ENCODE measurements at regions not wholly inside any gene's neighbourhood (a gene's known extent, or its start where the extent isn't known, plus 50 kb on each side); places are given as distances from the start of the nearest gene placed in this dataset.

- TF ChIP-seq REST (IDR thresholded peaks at IDR 0.05; ENCODE audit: unreplicated experiment) (no peak), CTCF (conservative IDR thresholded peaks at IDR 0.05; ENCODE audit: low read depth in 2 of 2) (no peak), EZH2phosphoT487 (IDR thresholded peaks at IDR 0.05; ENCODE audit: unreplicated experiment) (no peak), POLR2AphosphoS5 (IDR thresholded peaks at IDR 0.05; ENCODE audit: low read depth) (no peak), JUNB (IDR thresholded peaks at IDR 0.05; ENCODE audit: unreplicated experiment) (no peak), EZH2 (IDR thresholded peaks at IDR 0.05; ENCODE audit: low read depth, unreplicated experiment) (no peak), ZNF114 (CRISPR knock-in tag; IDR thresholded peaks at IDR 0.05) (no peak), ETS1 (IDR thresholded peaks at IDR 0.05) (no peak), CREB1 (CRISPR knock-in tag; IDR thresholded peaks at IDR 0.05; ENCODE audit: low read depth) (no peak), ZNF462 (CRISPR knock-in tag; IDR thresholded peaks at IDR 0.05) (no peak), STAT1 (IDR thresholded peaks at IDR 0.05; ENCODE audit: unreplicated experiment) (no peak)
Measured at GRCh38 chr14:65297744-65298143, 114.8 kb upstream of the FUT8 start.

All from GM23338 (cell line).